ENCODE measurements at regions not wholly inside any gene's neighbourhood (a gene's known extent, or its start where the extent isn't known, plus 50 kb on each side); places are given as distances from the start of the nearest gene placed in this dataset.
A peak's percentile ranks its signal among the peaks of the same experiment; 100 is the strongest.

- no peak for DNase-seq (ENCODE audit: low read depth)
These were observed 552.6 kb downstream of the GBA3 start for GRCh38 chr4:23245203-23245832.

- no peak for DNase-seq (ENCODE audit: low read depth)
These were observed 550.2 kb downstream of the GBA3 start for GRCh38 chr4:23242962-23243361.

- no peak for DNase-seq (ENCODE audit: low read depth)
These were observed 548.7 kb downstream of the GBA3 start for GRCh38 chr4:23241408-23241807.

GRCh38 chr4:23238848-23239247 lies 546.1 kb downstream of the GBA3 start:
- no peak for DNase-seq (ENCODE audit: low read depth)

- DNase-seq (ENCODE audit: low read depth): no peak
These were observed 545.0 kb downstream of the GBA3 start for GRCh38 chr4:23237771-23238170.

- DNase-seq (ENCODE audit: low read depth): no peak
These were observed 543.1 kb downstream of the GBA3 start for GRCh38 chr4:23235628-23236390.

- DNase-seq (ENCODE audit: low read depth): no peak
These were observed 542.0 kb downstream of the GBA3 start for GRCh38 chr4:23234716-23235115.

- no peak for DNase-seq (ENCODE audit: low read depth)
These were observed 541.3 kb downstream of the GBA3 start for GRCh38 chr4:23234018-23234417.

GRCh38 chr4:23233596-23233995 lies 540.9 kb downstream of the GBA3 start:
- no peak for DNase-seq (ENCODE audit: low read depth)

- no peak for DNase-seq (ENCODE audit: low read depth)
These were observed 540.2 kb downstream of the GBA3 start for GRCh38 chr4:23232987-23233386.

- DNase-seq (ENCODE audit: low read depth): no peak
These were observed 532.8 kb downstream of the GBA3 start for GRCh38 chr4:23225564-23225963.

- DNase-seq (ENCODE audit: low read depth): no peak
These were observed 532.1 kb downstream of the GBA3 start for GRCh38 chr4:23224684-23225420.

- DNase-seq (ENCODE audit: low read depth): no peak
These were observed 528.2 kb downstream of the GBA3 start for GRCh38 chr4:23220911-23221310.

GRCh38 chr4:23219779-23220408 lies 527.2 kb downstream of the GBA3 start:
- no peak for DNase-seq (ENCODE audit: low read depth)

- no peak for DNase-seq (ENCODE audit: low read depth)
These were observed 520.5 kb downstream of the GBA3 start for GRCh38 chr4:23213198-23213597.

GRCh38 chr4:23212558-23212957 lies 519.8 kb downstream of the GBA3 start:
- DNase-seq (ENCODE audit: low read depth): no peak

GRCh38 chr4:23207059-23207458 lies 514.3 kb downstream of the GBA3 start:
- no peak for DNase-seq (ENCODE audit: low read depth)

GRCh38 chr4:23202712-23203247 lies 510.0 kb downstream of the GBA3 start:
- no peak for DNase-seq (ENCODE audit: low read depth)

GRCh38 chr4:23194751-23195150 lies 502.0 kb downstream of the GBA3 start:
- DNase-seq (ENCODE audit: low read depth): no peak

GRCh38 chr4:23174179-23174578 lies 481.4 kb downstream of the GBA3 start:
- no peak for DNase-seq (ENCODE audit: low read depth)

GRCh38 chr4:23171976-23172375 lies 479.2 kb downstream of the GBA3 start:
- peak; percentile 12 for DNase-seq (ENCODE audit: low read depth)

- no peak for DNase-seq (ENCODE audit: low read depth)
These were observed 477.0 kb downstream of the GBA3 start for GRCh38 chr4:23169608-23170311.

All from GM04504 (cell line).